GM12864 (cell line): ENCODE measurements at regions not wholly inside any gene's neighbourhood (a gene's known extent, or its start where the extent isn't known, plus 50 kb on each side); places are given as distances from the start of the nearest gene placed in this dataset.

ENCODE experiments used
- DNase-seq: peaks from one replicate; pipeline ENCODE4 v3.0.0-alpha.2; 2011; ENCODE audit warnings: low read depth
- H3K4me3 ChIP-seq: 2 replicates; pipeline ENCODE4 v1.5.1; 2011; ENCODE audit warnings: mild to moderate bottlenecking, low read depth, low read length, control low read depth
- TF ChIP-seq, protein P1 (sequence below): IDR thresholded peaks from 2 replicates; pipeline ENCODE4 v1.5.1; 2011; ENCODE audit warnings: low read depth, mild to moderate bottlenecking, moderate library complexity, low read length, control low read depth, inconsistent platforms; ENCODE audit errors: missing control alignments

- TF ChIP-seq, protein P1, sequence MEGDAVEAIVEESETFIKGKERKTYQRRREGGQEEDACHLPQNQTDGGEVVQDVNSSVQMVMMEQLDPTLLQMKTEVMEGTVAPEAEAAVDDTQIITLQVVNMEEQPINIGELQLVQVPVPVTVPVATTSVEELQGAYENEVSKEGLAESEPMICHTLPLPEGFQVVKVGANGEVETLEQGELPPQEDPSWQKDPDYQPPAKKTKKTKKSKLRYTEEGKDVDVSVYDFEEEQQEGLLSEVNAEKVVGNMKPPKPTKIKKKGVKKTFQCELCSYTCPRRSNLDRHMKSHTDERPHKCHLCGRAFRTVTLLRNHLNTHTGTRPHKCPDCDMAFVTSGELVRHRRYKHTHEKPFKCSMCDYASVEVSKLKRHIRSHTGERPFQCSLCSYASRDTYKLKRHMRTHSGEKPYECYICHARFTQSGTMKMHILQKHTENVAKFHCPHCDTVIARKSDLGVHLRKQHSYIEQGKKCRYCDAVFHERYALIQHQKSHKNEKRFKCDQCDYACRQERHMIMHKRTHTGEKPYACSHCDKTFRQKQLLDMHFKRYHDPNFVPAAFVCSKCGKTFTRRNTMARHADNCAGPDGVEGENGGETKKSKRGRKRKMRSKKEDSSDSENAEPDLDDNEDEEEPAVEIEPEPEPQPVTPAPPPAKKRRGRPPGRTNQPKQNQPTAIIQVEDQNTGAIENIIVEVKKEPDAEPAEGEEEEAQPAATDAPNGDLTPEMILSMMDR: no peak
- H3K4me3 ChIP-seq: no peak overlapping the region
- DNase-seq: no peak
These were observed 148.1 kb upstream of the MIS18BP1 start for GRCh38 chr14:45400950-45401640.

- TF ChIP-seq, protein P1: no peak
- no peak for DNase-seq
- no peak overlapping the region for H3K4me3 ChIP-seq
These were observed 147.5 kb upstream of the MIS18BP1 start for GRCh38 chr14:45400509-45400908.

GRCh38 chr14:45381091-45381490, 128.1 kb upstream of the MIS18BP1 start:
- no peak overlapping the region for H3K4me3 ChIP-seq
- TF ChIP-seq, protein P1: no peak
- no peak for DNase-seq

GRCh38 chr14:45377166-45377565, 124.2 kb upstream of the MIS18BP1 start:
- DNase-seq: no peak
- no peak overlapping the region for H3K4me3 ChIP-seq
- TF ChIP-seq, protein P1: no peak

DNA sequence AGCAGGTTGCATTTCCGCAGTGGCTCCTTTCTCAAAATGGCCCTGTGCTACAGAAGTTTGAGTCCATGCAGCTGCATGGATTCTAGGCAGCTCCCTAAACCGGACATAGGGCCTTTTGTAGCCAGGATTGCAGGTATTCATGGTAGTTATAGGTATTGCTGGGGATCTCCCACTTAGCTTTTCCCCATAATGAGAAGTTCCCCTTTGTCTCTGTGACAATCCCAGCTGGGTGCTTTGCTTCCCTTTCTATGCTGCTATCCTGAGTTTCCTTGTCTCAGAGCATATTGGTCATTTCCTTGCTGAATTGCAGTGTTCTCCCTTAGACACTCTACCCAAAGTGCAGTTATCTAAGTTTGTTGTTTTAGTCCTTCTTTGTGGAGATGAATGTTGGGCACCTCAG, 120.9 kb upstream of the MIS18BP1 start:
- TF ChIP-seq, protein P1: no peak
- DNase-seq: no peak
- no peak overlapping the region for H3K4me3 ChIP-seq

DNA sequence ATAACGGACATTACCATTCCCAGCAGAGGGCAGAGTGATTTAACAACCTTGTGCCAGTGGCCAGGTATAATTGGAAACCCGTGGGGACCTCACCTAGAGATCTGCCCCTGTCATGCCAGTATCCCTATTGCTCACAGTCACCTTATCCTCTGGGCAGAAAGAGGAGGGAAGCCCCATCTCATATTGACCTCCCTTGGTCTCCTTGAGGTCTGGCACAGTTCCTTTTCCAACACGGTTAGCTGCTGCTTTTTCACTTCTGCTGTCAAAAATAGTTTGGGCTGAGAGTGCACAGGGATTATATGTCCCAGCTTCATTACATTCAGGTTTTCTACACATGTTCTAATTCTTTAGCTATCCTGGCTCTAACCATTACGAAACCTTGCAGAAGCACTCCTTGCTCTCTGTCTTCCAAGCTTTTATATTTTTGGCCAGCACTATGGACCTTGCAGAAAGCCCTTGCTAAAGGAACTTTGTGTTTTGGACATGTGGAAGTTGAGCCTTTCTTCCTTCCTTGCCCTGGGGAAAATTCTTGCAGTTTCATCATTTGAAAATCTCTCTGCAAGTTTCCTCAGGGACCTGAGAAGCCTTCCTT, 111.7 kb upstream of the MIS18BP1 start:
- TF ChIP-seq, protein P1: no peak
- no peak overlapping the region for H3K4me3 ChIP-seq
- no peak for DNase-seq

DNA sequence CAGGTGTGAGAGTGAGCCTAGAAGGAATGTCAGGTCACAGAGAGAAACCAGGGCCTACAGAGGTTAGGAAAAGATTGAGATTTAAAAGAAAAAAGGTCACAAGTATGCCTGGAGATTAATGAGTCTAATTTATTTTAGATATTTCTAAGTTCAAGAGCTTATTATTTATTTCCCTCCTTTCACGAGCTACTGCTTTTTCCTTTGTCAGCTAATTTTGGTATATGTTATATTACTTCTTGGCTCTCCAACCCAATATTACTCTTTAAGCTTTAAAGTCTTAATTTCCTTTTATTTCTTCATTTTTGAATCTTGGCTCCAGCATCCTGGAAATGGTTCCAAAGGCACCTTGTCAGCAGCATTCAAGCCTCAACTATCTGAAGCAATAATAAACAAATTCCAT, 109.5 kb upstream of the MIS18BP1 start:
- TF ChIP-seq, protein P1: no peak
- no peak overlapping the region for H3K4me3 ChIP-seq
- no peak for DNase-seq
